DOHH2 (cell line): ENCODE measurements at regions not wholly inside any gene's neighbourhood (a gene's known extent, or its start where the extent isn't known, plus 50 kb on each side); places are given as distances from the start of the nearest gene placed in this dataset.

Experiments
- H3F3A ChIP-seq: fragments of 200-600 bp; sonication (generic), shearing (Covaris generic); 2 replicates; pipeline ENCODE4 v1.6.0; 2016; ENCODE audit warnings: antibody characterized with exemption, mild to moderate bottlenecking; ENCODE audit not compliant: control insufficient read depth, insufficient read depth
- H3K27ac ChIP-seq: fragments of 200-600 bp; sonication (generic); 2 replicates; pipeline ENCODE4 v1.5.1; 2014; ENCODE audit warnings: low read depth, mild to moderate bottlenecking, low read length, moderate library complexity
- H3K27me3 ChIP-seq: fragments of 200-600 bp; sonication (generic); 2 replicates; pipeline ENCODE4 v1.6.1; 2014; ENCODE audit warnings: mild to moderate bottlenecking, low read length, mixed read lengths; ENCODE audit not compliant: control insufficient read depth
- H3K36me3 ChIP-seq: fragments of 200-600 bp; sonication (generic); 2 replicates; pipeline ENCODE4 v1.6.1; 2014; ENCODE audit warnings: mild to moderate bottlenecking, low read length, moderate library complexity, mixed read lengths; ENCODE audit not compliant: control insufficient read depth
- H3K4me1 ChIP-seq: fragments of 200-600 bp; sonication (generic); 2 replicates; pipeline ENCODE4 v1.6.1; 2014; ENCODE audit warnings: mild to moderate bottlenecking, low read length, mixed read lengths; ENCODE audit not compliant: control insufficient read depth
- H3K4me2 ChIP-seq: fragments of 200-600 bp; sonication (generic); 2 replicates; pipeline ENCODE4 v1.6.0; 2014; ENCODE audit warnings: mild to moderate bottlenecking, low read length, moderate library complexity
- H3K4me3 ChIP-seq: fragments of 200-600 bp; sonication (generic); 2 replicates; pipeline ENCODE4 v1.5.1; 2014; ENCODE audit warnings: mild to moderate bottlenecking, low read length, mixed read lengths
- H3K79me2 ChIP-seq: fragments of 200-600 bp; sonication (generic); 2 replicates; pipeline ENCODE4 v1.6.1; 2014; ENCODE audit warnings: mild to moderate bottlenecking, low read length, mixed read lengths; ENCODE audit not compliant: control insufficient read depth
- H3K9me2 ChIP-seq: fragments of 200-600 bp; sonication (generic); replicated peaks from 2 replicates; pipeline ENCODE4 v1.6.1; 2014; ENCODE audit warnings: mild to moderate bottlenecking, low read length, mixed read lengths; ENCODE audit not compliant: control insufficient read depth
- H3K9me3 ChIP-seq: fragments of 200-600 bp; sonication (generic); 2 replicates; pipeline ENCODE4 v1.6.1; 2014; ENCODE audit warnings: antibody characterized with exemption, low read length, mixed read lengths; ENCODE audit not compliant: control insufficient read depth, insufficient read depth
- H4K20me1 ChIP-seq: fragments of 200-600 bp; sonication (generic); 2 replicates; pipeline ENCODE4 v1.6.0; 2014; ENCODE audit warnings: low read depth, mild to moderate bottlenecking, antibody characterized with exemption, low read length, moderate library complexity; ENCODE audit not compliant: control insufficient read depth, insufficient read depth
- CTCF ChIP-seq: fragments of 200-600 bp; sonication (generic); IDR thresholded peaks from one replicate; pipeline ENCODE4 v1.5.1; 2014; ENCODE audit warnings: antibody characterized with exemption, mild to moderate bottlenecking, low read depth, low read length; ENCODE audit not compliant: poor library complexity, severe bottlenecking
- EZH2phosphoT487 ChIP-seq: fragments of 200-600 bp; sonication (generic); IDR thresholded peaks from 2 replicates; pipeline ENCODE4 v1.6.1; 2017; ENCODE audit warnings: borderline replicate concordance, mild to moderate bottlenecking, antibody characterized with exemption, low read length, moderate library complexity, mixed read lengths

GRCh38 chr4:71198958-71199357 lies 139.9 kb upstream of the SLC4A4 start:
- Histone ChIP-seq H3K4me3 (no peak overlapping the region), H3K27ac (no peak overlapping the region), H3F3A (no peaks in the 10 kb centered on the region)

GRCh38 chr4:71201057-71201456 lies 137.8 kb upstream of the SLC4A4 start:
- Histone ChIP-seq H3K27ac (no peak overlapping the region), H3K79me2 (no peaks in the 10 kb centered on the region), H4K20me1 (no peaks in the 10 kb centered on the region), H3K4me1 (no peaks in the 10 kb centered on the region), H3K4me3 (no peak overlapping the region), H3K9me3 (no peaks in the 10 kb centered on the region), H3K36me3 (no peaks in the 10 kb centered on the region), H3K4me2 (no peak overlapping the region), H3K27me3 (peaks cover under 1% of the 10 kb centered on the region), H3K9me2 (no peaks in the 10 kb centered on the region), H3F3A (no peaks in the 10 kb centered on the region)
- TF ChIP-seq CTCF (no peak), EZH2phosphoT487 (no peak)

More at GRCh38 chr4:71198958-71199357, 139.9 kb upstream of the SLC4A4 start:
- H3K27me3 ChIP-seq = peaks cover 4% of the 10 kb centered on the region
- no peaks in the 10 kb centered on the region for H3K9me2 ChIP-seq
- no peaks in the 10 kb centered on the region for H3K4me1 ChIP-seq
- no peaks in the 10 kb centered on the region for H3K9me3 ChIP-seq
- no peaks in the 10 kb centered on the region for H3K79me2 ChIP-seq
- H4K20me1 ChIP-seq = no peaks in the 10 kb centered on the region
- no peak overlapping the region for H3K4me2 ChIP-seq
- no peak for TF ChIP-seq CTCF
- no peak for TF ChIP-seq EZH2phosphoT487
- no peaks in the 10 kb centered on the region for H3K36me3 ChIP-seq

GRCh38 chr4:71201817-71202576 lies 136.8 kb upstream of the SLC4A4 start:
- H3K4me2 ChIP-seq = no peak overlapping the region

More at GRCh38 chr4:71201817-71202576, 136.8 kb upstream of the SLC4A4 start:
- H3K4me1 ChIP-seq = no peaks in the 10 kb centered on the region
- no peaks in the 10 kb centered on the region for H3K36me3 ChIP-seq
- H3K9me2 ChIP-seq = no peaks in the 10 kb centered on the region
- no peaks in the 10 kb centered on the region; the same call in 1 of the 2 replicates for H3K27me3 ChIP-seq
- TF ChIP-seq EZH2phosphoT487 (no peak), CTCF (no peak)
- H3K27ac ChIP-seq = no peak overlapping the region
- H3F3A ChIP-seq = no peaks in the 10 kb centered on the region
- no peaks in the 10 kb centered on the region for H4K20me1 ChIP-seq
- no peaks in the 10 kb centered on the region for H3K9me3 ChIP-seq
- H3K4me3 ChIP-seq = no peak overlapping the region
- no peaks in the 10 kb centered on the region for H3K79me2 ChIP-seq
